GM19099 (cell line): ENCODE measurements at regions not wholly inside any gene's neighbourhood (a gene's known extent, or its start where the extent isn't known, plus 50 kb on each side); places are given as distances from the start of the nearest gene placed in this dataset.

Experiments used
- POLR2A ChIP-seq: IDR thresholded peaks from 3 replicates; pipeline ENCODE4 v1.6.1; 2011; ENCODE audit warnings: low read depth; ENCODE audit not compliant: insufficient read length; ENCODE audit errors: extremely low read depth

GRCh38 chr11:116543099-116543498 lies 229.7 kb downstream of the BUD13 start:
- no peak for TF ChIP-seq POLR2A

- no peak for TF ChIP-seq POLR2A
These were observed 230.4 kb downstream of the BUD13 start for GRCh38 chr11:116542406-116542805.

GRCh38 chr11:116541460-116541859 lies 231.3 kb downstream of the BUD13 start:
- TF ChIP-seq POLR2A: no peak

- TF ChIP-seq POLR2A: no peak
These were observed 232.0 kb downstream of the BUD13 start for GRCh38 chr11:116540645-116541304.

GRCh38 chr11:116539836-116540418 lies 232.9 kb downstream of the BUD13 start:
- TF ChIP-seq POLR2A: no peak

- TF ChIP-seq POLR2A: no peak
These were observed 233.6 kb downstream of the BUD13 start for GRCh38 chr11:116539211-116539610.

- no peak for TF ChIP-seq POLR2A
These were observed 234.1 kb downstream of the BUD13 start for GRCh38 chr11:116538677-116539076.

- no peak for TF ChIP-seq POLR2A
These were observed 235.1 kb downstream of the BUD13 start for GRCh38 chr11:116537709-116538108.

GRCh38 chr11:116537121-116537520 lies 235.7 kb downstream of the BUD13 start:
- TF ChIP-seq POLR2A: no peak

- TF ChIP-seq POLR2A: no peak
These were observed 236.4 kb downstream of the BUD13 start for GRCh38 chr11:116536416-116536815.

- no peak for TF ChIP-seq POLR2A
These were observed 236.8 kb downstream of the BUD13 start for GRCh38 chr11:116535994-116536393.

- no peak for TF ChIP-seq POLR2A
These were observed 237.7 kb downstream of the BUD13 start for GRCh38 chr11:116535120-116535519.

- no peak for TF ChIP-seq POLR2A
These were observed 238.4 kb downstream of the BUD13 start for GRCh38 chr11:116534270-116534975.

- no peak for TF ChIP-seq POLR2A
These were observed 239.5 kb downstream of the BUD13 start for GRCh38 chr11:116533186-116533825.

- TF ChIP-seq POLR2A: no peak
These were observed 240.7 kb downstream of the BUD13 start for GRCh38 chr11:116532066-116532465.

- TF ChIP-seq POLR2A: no peak
These were observed 242.1 kb downstream of the BUD13 start for GRCh38 chr11:116530705-116531104.
